Prostate gland (tissue), 2 donors: ENCODE measurements at regions not wholly inside any gene's neighbourhood (a gene's known extent, or its start where the extent isn't known, plus 50 kb on each side); places are given as distances from the start of the nearest gene placed in this dataset.

ENCODE experiments used
- CTCF ChIP-seq, 4 experiments: fragments of 200-600 bp in 2 of 4; fragments of 450-650 bp in 2 of 4; sonication (generic) in 2 of 4; IDR thresholded peaks; 1 replicate in 3 of 4; 2 replicates in 1 of 4; pipeline ENCODE4 v1.5.1; 2016 to 2019; ENCODE audit warnings: antibody characterized with exemption in 4 of 4, mild to moderate bottlenecking in 2 of 4, moderate library complexity in 2 of 4
- POLR2A ChIP-seq: fragments of 450-650 bp; IDR thresholded peaks from one replicate; pipeline ENCODE4 v1.6.1; 2016; ENCODE audit warnings: antibody characterized with exemption, mild to moderate bottlenecking

- no peak for TF ChIP-seq CTCF (IDR thresholded peaks at IDR 0.05)
- TF ChIP-seq POLR2A: no peak
These were observed 61.9 kb upstream of the BTN3A2 start for GRCh38 chr6:26302941-26303559.
